ENCODE measurements at regions not wholly inside any gene's neighbourhood (a gene's known extent, or its start where the extent isn't known, plus 50 kb on each side); places are given as distances from the start of the nearest gene placed in this dataset.

DNA sequence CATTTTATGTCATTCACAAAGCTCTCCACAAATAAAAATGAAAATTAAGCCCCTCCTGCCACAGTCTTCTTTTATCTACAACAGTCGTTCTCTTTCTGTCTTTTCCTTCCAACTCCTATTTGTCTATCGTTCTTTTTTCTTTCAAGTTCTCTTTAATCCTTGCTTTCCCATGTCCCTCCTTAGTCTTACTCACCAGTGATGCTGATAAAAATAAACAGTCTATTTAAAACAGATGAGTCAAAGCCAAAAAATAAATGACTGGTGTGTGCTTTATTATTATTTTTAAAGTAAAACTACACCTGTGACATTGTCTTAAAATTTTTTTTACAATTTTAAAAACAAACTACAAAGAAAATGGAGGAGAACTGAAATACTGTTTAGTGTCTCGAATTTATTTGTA lies 137.1 kb upstream of the TMEM161B start:
- Histone ChIP-seq H2BK20ac (ENCODE audit: low read depth, low read length, poor library complexity, severe bottlenecking) (no peak overlapping the region), H3K23ac (ENCODE audit: insufficient read length, low read depth, low read length) (no peak overlapping the region), H4K20me1 (ENCODE audit: control insufficient read depth, insufficient read depth, insufficient read length) (no peaks in the 10 kb centered on the region), H3K23me2 (ENCODE audit: insufficient read length, low read depth, low read length, poor library complexity, severe bottlenecking) (no peaks in the 10 kb centered on the region), H3K27me3 (ENCODE audit: insufficient read depth, low read length) (no peaks in the 10 kb centered on the region), H2BK5ac (ENCODE audit: insufficient read length, low read length) (no peak overlapping the region), H4K5ac (ENCODE audit: insufficient read length, low read depth, low read length) (no peak overlapping the region), H3K18ac (ENCODE audit: insufficient read length, low read depth, low read length) (no peak overlapping the region), H3K14ac (ENCODE audit: insufficient read depth, low read length) (no peak overlapping the region), H3K27ac (ENCODE audit: insufficient read length, low read depth, low read length) (no peak overlapping the region), H2BK120ac (ENCODE audit: low read depth, low read length, poor library complexity, severe bottlenecking) (no peak overlapping the region), H2BK12ac (ENCODE audit: insufficient read length, low read depth, low read length) (no peak overlapping the region), H3K79me1 (ENCODE audit: insufficient read depth, low read depth, low read length, poor library complexity, severe bottlenecking) (no peaks in the 10 kb centered on the region), H2AFZ (ENCODE audit: low read length) (no peak overlapping the region), H4K8ac (replicated peaks; ENCODE audit: insufficient read length, low read depth, low read length) (no peak overlapping the region), H2AK5ac (ENCODE audit: insufficient read length, low read length) (no peak overlapping the region), H3K79me2 (ENCODE audit: insufficient read depth, low read length) (no peaks in the 10 kb centered on the region), H3K56ac (ENCODE audit: insufficient read length, low read depth, low read length) (no peak overlapping the region), H3T11ph (ENCODE audit: low read length) (no peak overlapping the region), H3K9me3 (ENCODE audit: control insufficient read depth, low read depth, low read length) (no peaks in the 10 kb centered on the region), H3K9ac (ENCODE audit: extremely low read depth, insufficient read length, low read length) (no peak overlapping the region), H3K4me2 (ENCODE audit: insufficient read depth, insufficient read length, low read length) (no peak overlapping the region), H2BK15ac (ENCODE audit: low read depth, low read length) (no peak overlapping the region), H3K4ac (ENCODE audit: low read depth, low read length) (no peak overlapping the region), H4K91ac (ENCODE audit: insufficient read length, low read depth, low read length) (no peak overlapping the region), H3K4me1 (ENCODE audit: insufficient read depth, low read length) (no peaks in the 10 kb centered on the region)
- no peak for DNase-seq
- no peaks in the 10 kb centered on the region for H3K27me3 Mint-ChIP-seq (ENCODE audit: low read depth)
- no peaks in the 10 kb centered on the region for H3K9me3 Mint-ChIP-seq
- no peak for TF ChIP-seq CTCF (conservative IDR thresholded peaks at IDR 0.05)
- H3K27ac Mint-ChIP-seq, result no peak overlapping the region; a peak in 1 of 7 replicates
- no peaks in the 10 kb centered on the region for H3K36me3 Mint-ChIP-seq (ENCODE audit: insufficient read depth in 1 of 3, low read depth in 3 of 3)
- H3K4me3 Mint-ChIP-seq, result no peak overlapping the region
- peaks cover 20% of the 10 kb centered on the region in 2 experiments for H3K4me1 Mint-ChIP-seq
- no CpG with 5 or more reads among the region's 3 CpGs for WGBS (ENCODE audit: extremely low coverage, insufficient read length, low lambda C conversion rate)
